Tibial artery (tissue), 4 donors: ENCODE measurements at regions not wholly inside any gene's neighbourhood (a gene's known extent, or its start where the extent isn't known, plus 50 kb on each side); places are given as distances from the start of the nearest gene placed in this dataset.

Experiments used
- DNase-seq, 2 donors: peaks; one replicate each; pipeline ENCODE4 v3.0.0-alpha.2; 2019
- H3K27ac ChIP-seq, 2 donors: fragments of 200-600 bp; sonication (generic) in 1 of 2; 1 replicate in 1 of 2; 2 replicates in 1 of 2; pipeline ENCODE4 v1.5.1; 2018 to 2019; ENCODE audit warnings: mild to moderate bottlenecking in 1 of 2
- H3K27me3 ChIP-seq, 2 donors: fragments of 200-600 bp; sonication (generic) in 1 of 2; one replicate each; pipeline versions ENCODE4 v1.5.1 to v1.6.0; 2016 to 2019
- H3K36me3 ChIP-seq, 3 donors: fragments of 200-600 bp; sonication (generic) in 2 of 3; one replicate each; pipeline ENCODE4 v1.5.1; 2016 to 2019; ENCODE audit warnings: mild to moderate bottlenecking in 2 of 3
- H3K4me1 ChIP-seq, 4 donors: fragments of 200-600 bp; sonication (generic) in 2 of 4; 1 replicate in 3 of 4; 2 replicates in 1 of 4; pipeline ENCODE4 v1.5.1; 2016 to 2019
- H3K4me3 ChIP-seq, 2 donors: fragments of 200-600 bp; sonication (generic) in 1 of 2; 1 replicate in 1 of 2; 2 replicates in 1 of 2; pipeline ENCODE4 v1.5.1; 2018 to 2019; ENCODE audit warnings: mild to moderate bottlenecking in 2 of 2
- H3K9me3 ChIP-seq, 3 donors: fragments of 200-600 bp; sonication (generic) in 1 of 3; one replicate each; pipeline ENCODE4 v1.5.1; 2016 to 2019
- CTCF ChIP-seq, 2 experiments: fragments of 200-600 bp in 1 of 2; fragments of 450-650 bp in 1 of 2; IDR thresholded peaks; one replicate each; pipeline ENCODE4 v1.5.1; 2017 to 2019; ENCODE audit warnings: antibody characterized with exemption in 2 of 2, mild to moderate bottlenecking in 1 of 2, moderate library complexity in 1 of 2
- intact Hi-C: fragments of 100-400 bp; cut with DNase I; formaldehyde crosslinking; loops from one replicate; pipeline ENCODE4 v1.15.0; 2023; ENCODE audit warnings: low total_unique reads

- Histone ChIP-seq H3K36me3 (no peaks in the 10 kb centered on the region), H3K27me3 (peaks cover 0 to 35% of the 10 kb centered on the region in 2 donors), H3K4me1 (no peaks in the 10 kb centered on the region), H3K4me3 (no peak overlapping the region), H3K27ac (no peak overlapping the region), H3K9me3 (no peaks in the 10 kb centered on the region)
- intact Hi-C loops, result no loop called here
- DNase-seq, result peak in 1 of 2 donors; percentile 32
- no peak for TF ChIP-seq CTCF (IDR thresholded peaks at IDR 0.05)
Observed at GRCh38 chr1:36722871-36723270, 240.2 kb upstream of the CSF3R start.

GRCh38 chr1:36721261-36721660, 238.5 kb upstream of the CSF3R start:
- Histone ChIP-seq H3K4me3 (no peak overlapping the region), H3K4me1 (no peaks in the 10 kb centered on the region), H3K9me3 (no peaks in the 10 kb centered on the region), H3K36me3 (no peaks in the 10 kb centered on the region), H3K27me3 (peaks cover 0 to 38% of the 10 kb centered on the region in 2 donors), H3K27ac (no peak overlapping the region)
- peak in 1 of 2 donors; percentile 24 for DNase-seq
- TF ChIP-seq CTCF (IDR thresholded peaks at IDR 0.05), result no peak
- intact Hi-C loops, result no loop called here

- TF ChIP-seq CTCF (IDR thresholded peaks at IDR 0.05), result no peak
- Histone ChIP-seq H3K4me1 (no peaks in the 10 kb centered on the region), H3K36me3 (no peaks in the 10 kb centered on the region), H3K9me3 (no peaks in the 10 kb centered on the region), H3K27me3 (peaks cover 0 to 43% of the 10 kb centered on the region in 2 donors), H3K27ac (no peak overlapping the region), H3K4me3 (no peak overlapping the region)
- intact Hi-C loops, result no loop called here
- DNase-seq, result no peak
Observed at GRCh38 chr1:36717431-36717830, 234.7 kb upstream of the CSF3R start.

GRCh38 chr1:36715797-36716196, 233.1 kb upstream of the CSF3R start:
- Histone ChIP-seq H3K27ac (no peak overlapping the region), H3K27me3 (peaks cover 0 to 44% of the 10 kb centered on the region in 2 donors), H3K9me3 (no peaks in the 10 kb centered on the region), H3K36me3 (no peaks in the 10 kb centered on the region), H3K4me3 (no peak overlapping the region), H3K4me1 (no peaks in the 10 kb centered on the region)
- TF ChIP-seq CTCF (IDR thresholded peaks at IDR 0.05), result no peak
- intact Hi-C loops, result no loop called here
- DNase-seq, result no peak

- Histone ChIP-seq H3K4me1 (no peaks in the 10 kb centered on the region), H3K27me3 (peaks cover 0 to 49% of the 10 kb centered on the region in 2 donors), H3K27ac (no peak overlapping the region), H3K36me3 (no peaks in the 10 kb centered on the region), H3K9me3 (no peaks in the 10 kb centered on the region), H3K4me3 (no peak overlapping the region)
- intact Hi-C loops, result no loop called here
- TF ChIP-seq CTCF (IDR thresholded peaks at IDR 0.05), result no peak
- no peak for DNase-seq
Observed at GRCh38 chr1:36714301-36714700, 231.6 kb upstream of the CSF3R start.

GRCh38 chr1:36711480-36711879, 228.8 kb upstream of the CSF3R start:
- Histone ChIP-seq H3K9me3 (no peaks in the 10 kb centered on the region), H3K36me3 (no peaks in the 10 kb centered on the region), H3K4me1 (no peaks in the 10 kb centered on the region), H3K4me3 (no peak overlapping the region), H3K27me3 (peaks cover 0 to 60% of the 10 kb centered on the region in 2 donors), H3K27ac (no peak overlapping the region)
- intact Hi-C loops, result no loop called here
- DNase-seq, result no peak
- TF ChIP-seq CTCF (IDR thresholded peaks at IDR 0.05), result no peak
